Tibial artery (tissue), 4 donors: ENCODE measurements at regions not wholly inside any gene's neighbourhood (a gene's known extent, or its start where the extent isn't known, plus 50 kb on each side); places are given as distances from the start of the nearest gene placed in this dataset.

Experiments
- DNase-seq, 2 donors: peaks; one replicate each; pipeline ENCODE4 v3.0.0-alpha.2; 2019
- H3K27ac ChIP-seq, 2 donors: fragments of 200-600 bp; sonication (generic) in 1 of 2; 1 replicate in 1 of 2; 2 replicates in 1 of 2; pipeline ENCODE4 v1.5.1; 2018 to 2019; ENCODE audit warnings: mild to moderate bottlenecking in 1 of 2
- H3K27me3 ChIP-seq, 2 donors: fragments of 200-600 bp; sonication (generic) in 1 of 2; one replicate each; pipeline versions ENCODE4 v1.5.1 to v1.6.0; 2016 to 2019
- H3K36me3 ChIP-seq, 3 donors: fragments of 200-600 bp; sonication (generic) in 2 of 3; one replicate each; pipeline ENCODE4 v1.5.1; 2016 to 2019; ENCODE audit warnings: mild to moderate bottlenecking in 2 of 3
- H3K4me1 ChIP-seq, 4 donors: fragments of 200-600 bp; sonication (generic) in 2 of 4; 1 replicate in 3 of 4; 2 replicates in 1 of 4; pipeline ENCODE4 v1.5.1; 2016 to 2019
- H3K4me3 ChIP-seq, 2 donors: fragments of 200-600 bp; sonication (generic) in 1 of 2; 1 replicate in 1 of 2; 2 replicates in 1 of 2; pipeline ENCODE4 v1.5.1; 2018 to 2019; ENCODE audit warnings: mild to moderate bottlenecking in 2 of 2
- H3K9me3 ChIP-seq, 3 donors: fragments of 200-600 bp; sonication (generic) in 1 of 3; one replicate each; pipeline ENCODE4 v1.5.1; 2016 to 2019
- intact Hi-C: fragments of 100-400 bp; cut with DNase I; formaldehyde crosslinking; loops from one replicate; pipeline ENCODE4 v1.15.0; 2023; ENCODE audit warnings: low total_unique reads
- TF ChIP-seq, protein P1 (sequence below), 2 experiments: fragments of 200-600 bp in 1 of 2; fragments of 450-650 bp in 1 of 2; IDR thresholded peaks; one replicate each; pipeline ENCODE4 v1.5.1; 2017 to 2019; ENCODE audit warnings: antibody characterized with exemption in 2 of 2, mild to moderate bottlenecking in 1 of 2, moderate library complexity in 1 of 2

DNA sequence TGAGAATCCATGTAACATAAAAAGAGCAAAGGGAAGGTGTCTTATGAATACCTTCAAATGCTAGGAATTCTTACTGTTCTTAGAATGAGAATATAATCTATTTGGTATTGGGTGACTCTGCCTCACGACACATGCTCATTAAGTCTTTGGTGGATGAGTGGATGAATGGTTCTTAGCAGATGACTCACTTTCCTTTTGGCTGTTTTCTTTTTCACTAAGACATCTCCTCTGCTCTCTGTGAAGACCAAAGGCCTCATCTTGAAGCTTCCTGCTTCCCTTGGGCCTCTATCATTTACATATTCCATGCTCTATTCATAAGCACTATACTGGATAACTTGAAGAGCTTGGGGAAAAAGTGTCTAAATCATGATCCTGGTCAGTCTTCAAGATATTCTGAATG, 468.1 kb downstream of the SPATA31D1 start:
- Histone ChIP-seq H3K27me3 (no peaks in the 10 kb centered on the region), H3K4me1 (no peaks in the 10 kb centered on the region), H3K36me3 (no peaks in the 10 kb centered on the region), H3K4me3 (no peak overlapping the region), H3K27ac (no peak overlapping the region), H3K9me3 (peaks cover 0 to 5% (median 4%) of the 10 kb centered on the region in 3 donors)
- no peak for DNase-seq
- intact Hi-C loops: no loop called here
- TF ChIP-seq, protein P1, sequence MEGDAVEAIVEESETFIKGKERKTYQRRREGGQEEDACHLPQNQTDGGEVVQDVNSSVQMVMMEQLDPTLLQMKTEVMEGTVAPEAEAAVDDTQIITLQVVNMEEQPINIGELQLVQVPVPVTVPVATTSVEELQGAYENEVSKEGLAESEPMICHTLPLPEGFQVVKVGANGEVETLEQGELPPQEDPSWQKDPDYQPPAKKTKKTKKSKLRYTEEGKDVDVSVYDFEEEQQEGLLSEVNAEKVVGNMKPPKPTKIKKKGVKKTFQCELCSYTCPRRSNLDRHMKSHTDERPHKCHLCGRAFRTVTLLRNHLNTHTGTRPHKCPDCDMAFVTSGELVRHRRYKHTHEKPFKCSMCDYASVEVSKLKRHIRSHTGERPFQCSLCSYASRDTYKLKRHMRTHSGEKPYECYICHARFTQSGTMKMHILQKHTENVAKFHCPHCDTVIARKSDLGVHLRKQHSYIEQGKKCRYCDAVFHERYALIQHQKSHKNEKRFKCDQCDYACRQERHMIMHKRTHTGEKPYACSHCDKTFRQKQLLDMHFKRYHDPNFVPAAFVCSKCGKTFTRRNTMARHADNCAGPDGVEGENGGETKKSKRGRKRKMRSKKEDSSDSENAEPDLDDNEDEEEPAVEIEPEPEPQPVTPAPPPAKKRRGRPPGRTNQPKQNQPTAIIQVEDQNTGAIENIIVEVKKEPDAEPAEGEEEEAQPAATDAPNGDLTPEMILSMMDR (IDR thresholded peaks at IDR 0.05): no peak

GRCh38 chr9:82457298-82457697, 468.7 kb downstream of the SPATA31D1 start:
- Histone ChIP-seq H3K9me3 (peaks cover 0 to 3% (median 0%) of the 10 kb centered on the region in 3 donors), H3K27ac (no peak overlapping the region), H3K36me3 (no peaks in the 10 kb centered on the region), H3K4me3 (no peak overlapping the region), H3K27me3 (no peaks in the 10 kb centered on the region), H3K4me1 (no peaks in the 10 kb centered on the region)
- TF ChIP-seq, protein P1 (IDR thresholded peaks at IDR 0.05): no peak
- intact Hi-C loops: no loop called here
- DNase-seq: no peak

DNA sequence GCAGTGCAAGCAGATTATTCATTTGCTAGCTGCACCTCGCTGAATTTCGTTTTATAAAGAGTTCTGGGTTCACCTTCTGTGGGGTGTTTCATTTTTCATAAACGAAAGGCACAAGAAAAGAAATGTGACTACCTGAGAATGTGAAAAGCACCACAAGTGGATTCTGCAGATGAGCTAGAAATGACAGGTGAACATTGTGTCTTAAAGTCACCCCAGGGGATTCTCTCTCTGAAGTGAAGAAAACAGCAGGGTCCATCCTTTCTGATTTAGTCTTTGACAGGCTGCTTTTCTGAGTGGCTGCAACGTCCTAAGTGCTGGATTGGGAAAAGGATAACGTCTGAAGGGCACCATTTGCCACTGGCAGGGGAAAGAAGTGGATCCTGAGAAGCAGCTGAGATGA, 469.3 kb downstream of the SPATA31D1 start:
- no peaks in the 10 kb centered on the region for H3K4me1 ChIP-seq
- no peak overlapping the region for H3K27ac ChIP-seq
- H3K27me3 ChIP-seq: no peaks in the 10 kb centered on the region
- intact Hi-C loops: no loop called here
- no peak overlapping the region for H3K4me3 ChIP-seq
- TF ChIP-seq, protein P1 (IDR thresholded peaks at IDR 0.05): no peak
- no peaks in the 10 kb centered on the region for H3K9me3 ChIP-seq
- H3K36me3 ChIP-seq: no peaks in the 10 kb centered on the region
- DNase-seq: no peak

GRCh38 chr9:82458296-82458695, 469.7 kb downstream of the SPATA31D1 start:
- Histone ChIP-seq H3K36me3 (no peaks in the 10 kb centered on the region), H3K4me3 (no peak overlapping the region)
- intact Hi-C loops: no loop called here

DNA sequence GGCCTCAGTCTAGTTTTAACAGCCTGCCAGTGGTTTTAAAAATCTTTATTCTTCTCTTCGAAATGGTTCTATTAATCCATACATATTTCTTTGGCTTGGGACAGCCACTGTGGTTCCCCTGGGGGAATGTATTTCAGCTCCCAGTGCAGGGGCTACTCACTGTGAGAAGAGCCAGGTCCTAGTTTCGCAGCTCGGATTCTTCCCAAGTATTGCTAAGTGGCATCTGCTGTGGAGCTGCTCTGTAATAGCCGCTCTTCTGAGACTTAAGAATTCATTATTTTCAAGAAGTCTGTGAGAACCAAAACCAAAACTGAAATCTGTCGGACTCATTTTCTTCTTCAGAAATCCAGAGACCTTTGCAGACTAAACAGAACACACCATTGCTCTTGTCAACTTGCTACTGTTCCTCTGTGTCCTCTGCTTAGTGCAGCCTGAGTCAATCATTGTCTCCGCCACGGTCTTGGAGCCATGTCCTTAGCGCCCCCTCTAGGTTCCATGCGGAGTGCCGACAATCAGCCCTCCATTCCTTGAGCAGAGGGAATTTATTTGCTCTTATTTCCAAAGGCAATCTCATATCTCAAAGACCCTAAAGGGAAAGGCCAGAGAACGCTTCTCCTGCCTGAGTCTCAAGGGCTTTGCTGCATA, 478.2 kb downstream of the SPATA31D1 start:
- intact Hi-C loops: no loop called here
- TF ChIP-seq, protein P1 (IDR thresholded peaks at IDR 0.05): peak in 1 of 2 experiments; percentile 15
- no peaks in the 10 kb centered on the region for H3K27me3 ChIP-seq
- H3K4me1 ChIP-seq: no peaks in the 10 kb centered on the region
- H3K27ac ChIP-seq: no peak overlapping the region
- no peaks in the 10 kb centered on the region for H3K36me3 ChIP-seq
- H3K4me3 ChIP-seq: peak overlapping the region in 1 of 2 donors; percentile 1
- H3K9me3 ChIP-seq: no peaks in the 10 kb centered on the region
- DNase-seq: no peak

More at GRCh38 chr9:82458296-82458695, 469.7 kb downstream of the SPATA31D1 start:
- TF ChIP-seq, protein P1 (IDR thresholded peaks at IDR 0.05): no peak
- Histone ChIP-seq H3K27me3 (no peaks in the 10 kb centered on the region), H3K27ac (no peak overlapping the region), H3K9me3 (no peaks in the 10 kb centered on the region), H3K4me1 (no peaks in the 10 kb centered on the region)
- no peak for DNase-seq
